DND-41 (cell line): ENCODE measurements at regions not wholly inside any gene's neighbourhood (a gene's known extent, or its start where the extent isn't known, plus 50 kb on each side); places are given as distances from the start of the nearest gene placed in this dataset.
A peak's percentile ranks its signal among the peaks of the same experiment; 100 is the strongest.

Experiments used
- ATAC-seq: fragments of 200-7000 bp; cut with Tn5 transposase; 3 replicates; pipeline ENCODE4 v1.9.1; 2021; ENCODE audit warnings: low read depth; ENCODE audit not compliant: insufficient read depth
- DNase-seq: peaks from one replicate; pipeline ENCODE4 v3.0.0-alpha.2; 2020
- H2AFZ ChIP-seq: 2 replicates; pipeline ENCODE4 v1.6.0; 2012; ENCODE audit warnings: low read depth, low read length
- H3K27ac ChIP-seq: 2 replicates; pipeline ENCODE4 v1.5.1; 2012; ENCODE audit warnings: low read length, inconsistent platforms
- H3K27me3 ChIP-seq: fragments of 200-600 bp; sonication (generic); 2 replicates; pipeline ENCODE4 v1.6.0; 2012; ENCODE audit warnings: low read length, mild to moderate bottlenecking, inconsistent platforms; ENCODE audit not compliant: insufficient read depth, poor library complexity
- H3K36me3 ChIP-seq: 2 replicates; pipeline ENCODE4 v1.5.1; 2012; ENCODE audit warnings: low read length, inconsistent platforms; ENCODE audit not compliant: insufficient read depth
- H3K4me1 ChIP-seq: 2 replicates; pipeline ENCODE4 v1.5.1; 2012; ENCODE audit warnings: mild to moderate bottlenecking, low read length; ENCODE audit not compliant: insufficient read depth
- H3K4me2 ChIP-seq: 2 replicates; pipeline ENCODE4 v1.6.0; 2012; ENCODE audit warnings: mild to moderate bottlenecking, moderate library complexity, low read length, inconsistent platforms; ENCODE audit not compliant: insufficient read depth
- H3K4me3 ChIP-seq, 2 experiments: fragments of 200-600 bp in 1 of 2; shearing (Covaris generic) in 1 of 2; 2 replicates each; pipeline ENCODE4 v1.5.1; 2012 to 2016; ENCODE audit warnings: inconsistent platforms in 2 of 2, low read length in 2 of 2, mild to moderate bottlenecking in 2 of 2, low read depth in 1 of 2, moderate library complexity in 1 of 2
- H3K79me2 ChIP-seq: 2 replicates; pipeline ENCODE4 v1.6.0; 2012; ENCODE audit warnings: low read length, inconsistent platforms; ENCODE audit not compliant: insufficient read depth
- H3K9ac ChIP-seq: 2 replicates; pipeline ENCODE4 v1.6.0; 2012; ENCODE audit warnings: low read depth, mild to moderate bottlenecking, inconsistent platforms, low read length, moderate library complexity
- H3K9me3 ChIP-seq: 2 replicates; pipeline ENCODE4 v1.5.1; 2012; ENCODE audit warnings: low read length, moderate library complexity, mild to moderate bottlenecking, inconsistent platforms; ENCODE audit not compliant: insufficient read depth, severe bottlenecking
- H4K20me1 ChIP-seq: 2 replicates; pipeline ENCODE4 v1.6.0; 2012; ENCODE audit warnings: low read length; ENCODE audit not compliant: insufficient read depth
- EZH2 ChIP-seq: IDR thresholded peaks from 3 replicates; pipeline ENCODE4 v1.6.1; 2012; ENCODE audit warnings: borderline replicate concordance, low read depth, mild to moderate bottlenecking, moderate library complexity, low read length, inconsistent platforms; ENCODE audit not compliant: severe bottlenecking
- TF ChIP-seq, protein P1 (sequence below): IDR thresholded peaks from 2 replicates; pipeline ENCODE4 v1.5.1; 2012; ENCODE audit warnings: borderline replicate concordance, low read length, moderate library complexity, mild to moderate bottlenecking; ENCODE audit not compliant: poor library complexity, severe bottlenecking; ENCODE audit errors: extremely low read depth

DNA sequence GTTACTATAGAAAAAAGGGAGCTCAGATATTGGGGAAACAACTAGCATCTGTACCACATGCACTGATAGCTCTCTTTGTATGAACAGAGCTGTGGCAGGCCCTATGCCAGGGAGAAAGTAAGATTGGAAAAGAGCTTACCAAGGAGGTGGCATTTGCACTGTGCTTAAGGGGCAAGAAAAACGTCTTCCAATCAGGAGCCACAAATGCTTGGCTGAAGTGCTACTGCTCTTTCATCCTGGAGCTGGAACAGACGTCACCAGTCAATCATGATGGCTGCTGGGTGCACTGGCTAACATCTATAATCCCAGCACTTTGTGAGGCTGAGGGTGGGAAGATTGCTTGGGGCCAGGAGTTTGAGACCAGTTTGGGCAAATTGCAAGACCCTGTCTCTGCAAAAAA lies 218.5 kb downstream of the SEC14L1 start:
- no peak overlapping the region for H2AFZ ChIP-seq
- H3K27me3 ChIP-seq, result no peaks in the 10 kb centered on the region
- no peak overlapping the region for H3K4me3 ChIP-seq
- H3K27ac ChIP-seq, result no peak overlapping the region
- no peak overlapping the region for H3K4me2 ChIP-seq
- DNase-seq (no peak), ATAC-seq (no peak)
- H4K20me1 ChIP-seq, result no peaks in the 10 kb centered on the region
- H3K36me3 ChIP-seq, result no peaks in the 10 kb centered on the region
- TF ChIP-seq, protein P1, sequence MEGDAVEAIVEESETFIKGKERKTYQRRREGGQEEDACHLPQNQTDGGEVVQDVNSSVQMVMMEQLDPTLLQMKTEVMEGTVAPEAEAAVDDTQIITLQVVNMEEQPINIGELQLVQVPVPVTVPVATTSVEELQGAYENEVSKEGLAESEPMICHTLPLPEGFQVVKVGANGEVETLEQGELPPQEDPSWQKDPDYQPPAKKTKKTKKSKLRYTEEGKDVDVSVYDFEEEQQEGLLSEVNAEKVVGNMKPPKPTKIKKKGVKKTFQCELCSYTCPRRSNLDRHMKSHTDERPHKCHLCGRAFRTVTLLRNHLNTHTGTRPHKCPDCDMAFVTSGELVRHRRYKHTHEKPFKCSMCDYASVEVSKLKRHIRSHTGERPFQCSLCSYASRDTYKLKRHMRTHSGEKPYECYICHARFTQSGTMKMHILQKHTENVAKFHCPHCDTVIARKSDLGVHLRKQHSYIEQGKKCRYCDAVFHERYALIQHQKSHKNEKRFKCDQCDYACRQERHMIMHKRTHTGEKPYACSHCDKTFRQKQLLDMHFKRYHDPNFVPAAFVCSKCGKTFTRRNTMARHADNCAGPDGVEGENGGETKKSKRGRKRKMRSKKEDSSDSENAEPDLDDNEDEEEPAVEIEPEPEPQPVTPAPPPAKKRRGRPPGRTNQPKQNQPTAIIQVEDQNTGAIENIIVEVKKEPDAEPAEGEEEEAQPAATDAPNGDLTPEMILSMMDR, result no peak
- no peaks in the 10 kb centered on the region for H3K4me1 ChIP-seq
- H3K9me3 ChIP-seq, result no peaks in the 10 kb centered on the region
- H3K79me2 ChIP-seq, result no peaks in the 10 kb centered on the region
- no peak overlapping the region for H3K9ac ChIP-seq

DNA sequence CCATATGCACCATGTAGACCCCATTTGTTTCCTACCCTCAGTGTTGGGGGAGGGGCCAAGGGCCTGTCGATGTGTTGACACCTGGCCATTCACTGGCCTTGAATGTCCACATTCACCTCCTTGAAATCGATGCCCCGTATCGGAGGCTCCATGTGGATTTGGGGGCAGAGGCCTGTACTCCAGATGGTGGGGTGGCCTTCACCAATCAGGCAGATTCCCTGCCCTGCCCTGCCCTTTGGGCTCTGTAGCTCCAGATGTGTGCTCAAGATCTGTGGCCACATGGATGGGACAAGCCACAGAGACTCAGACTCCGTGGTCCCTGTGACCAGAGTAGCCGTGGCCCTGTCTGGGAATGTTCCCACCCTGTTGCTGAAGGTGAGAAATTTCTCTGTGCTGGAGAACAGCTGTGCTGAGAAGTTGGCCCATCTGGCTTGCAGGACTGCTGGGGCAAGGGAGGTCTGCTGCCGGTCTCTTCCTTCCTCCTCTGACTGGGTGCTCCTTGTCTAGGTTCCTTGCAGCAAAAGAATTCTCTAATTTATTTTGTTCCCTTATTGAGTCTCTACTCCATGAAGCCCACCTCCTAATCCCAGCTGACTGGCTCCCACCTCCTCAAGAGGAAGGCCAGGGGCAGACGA lies 221.3 kb downstream of the SEC14L1 start:
- no peak for DNase-seq
- Histone ChIP-seq H3K9me3 (no peaks in the 10 kb centered on the region), H2AFZ (no peak overlapping the region), H3K4me2 (no peak overlapping the region), H3K36me3 (no peaks in the 10 kb centered on the region), H4K20me1 (no peaks in the 10 kb centered on the region), H3K9ac (no peak overlapping the region), H3K4me3 (no peak overlapping the region), H3K27ac (peak overlapping the region; percentile 24; the same call in 1 of the 2 replicates), H3K4me1 (no peaks in the 10 kb centered on the region), H3K27me3 (no peaks in the 10 kb centered on the region), H3K79me2 (no peaks in the 10 kb centered on the region)
- TF ChIP-seq, protein P1, result no peak
- TF ChIP-seq EZH2, result no peak
- no peak for ATAC-seq

DNA sequence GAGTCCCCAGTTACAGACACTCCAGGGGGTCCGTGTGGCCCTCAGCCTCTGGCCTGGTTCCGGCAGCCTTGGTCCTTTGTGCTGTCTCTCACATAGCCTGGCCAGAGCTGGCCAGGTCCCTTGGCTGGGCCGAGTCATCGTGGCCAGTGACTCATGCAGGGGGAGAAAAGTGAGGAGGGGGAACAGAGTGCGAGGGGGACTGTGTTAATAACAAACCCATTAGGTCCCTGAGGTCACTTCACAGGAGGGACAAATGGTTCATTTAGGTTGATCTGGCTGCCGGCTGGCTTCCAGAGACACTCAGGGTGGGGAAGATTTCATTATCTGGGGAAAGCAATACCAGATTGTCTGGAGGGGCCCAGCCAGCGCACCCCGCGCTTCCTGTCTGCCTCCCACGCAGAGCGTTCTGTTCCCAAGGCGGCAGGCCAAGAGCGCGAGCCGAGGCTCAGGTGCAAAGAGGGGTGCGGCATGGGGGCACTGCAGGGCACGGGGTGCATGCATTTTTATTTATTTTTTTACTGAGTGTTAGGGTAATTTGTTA lies 223.1 kb downstream of the SEC14L1 start:
- H3K4me3 ChIP-seq, result no peak overlapping the region
- H3K27ac ChIP-seq, result no peak overlapping the region
- H3K4me1 ChIP-seq, result no peaks in the 10 kb centered on the region
- no peaks in the 10 kb centered on the region for H3K36me3 ChIP-seq
- H3K9ac ChIP-seq, result no peak overlapping the region
- DNase-seq (peak; percentile 28), ATAC-seq (peak; percentile 53; the same call in 2 of the 3 replicates)
- H3K4me2 ChIP-seq, result no peak overlapping the region
- H3K9me3 ChIP-seq, result no peaks in the 10 kb centered on the region
- H3K27me3 ChIP-seq, result no peaks in the 10 kb centered on the region
- no peaks in the 10 kb centered on the region for H4K20me1 ChIP-seq
- no peak overlapping the region for H2AFZ ChIP-seq
- no peaks in the 10 kb centered on the region for H3K79me2 ChIP-seq
- no peak for TF ChIP-seq EZH2
- TF ChIP-seq, protein P1, result no peak

DNA sequence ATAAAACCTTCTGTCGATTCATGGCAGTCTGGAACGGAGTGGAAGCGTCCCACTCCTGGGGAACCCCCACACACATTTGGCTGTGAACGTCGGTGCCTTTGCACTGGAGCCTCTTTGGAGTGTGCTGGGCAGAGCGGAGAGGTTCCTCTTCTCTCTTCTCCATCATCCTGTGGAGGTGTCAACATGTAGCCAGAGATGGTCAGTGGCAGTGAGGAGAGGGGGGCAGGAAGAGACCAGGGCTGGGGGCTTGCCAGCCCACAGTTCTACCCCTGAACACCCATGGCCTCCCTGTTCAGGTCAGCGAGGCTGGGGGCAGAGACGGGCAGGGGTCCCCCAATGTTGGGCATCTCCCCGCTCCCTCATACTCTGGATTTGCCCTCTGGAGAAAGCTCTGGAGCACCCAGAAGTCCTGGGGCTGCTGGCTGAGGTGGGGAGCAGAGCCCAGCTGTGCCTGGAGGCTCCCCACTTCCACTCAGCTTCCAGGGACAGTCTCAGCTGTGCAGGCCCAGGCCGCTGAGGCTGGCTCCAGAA lies 223.7 kb downstream of the SEC14L1 start:
- Histone ChIP-seq H3K4me1 (no peaks in the 10 kb centered on the region), H3K27me3 (no peaks in the 10 kb centered on the region), H2AFZ (no peak overlapping the region), H3K9me3 (no peaks in the 10 kb centered on the region), H3K79me2 (no peaks in the 10 kb centered on the region), H3K36me3 (no peaks in the 10 kb centered on the region), H3K4me3 (no peak overlapping the region), H3K27ac (no peak overlapping the region), H3K4me2 (no peak overlapping the region), H4K20me1 (no peaks in the 10 kb centered on the region), H3K9ac (no peak overlapping the region)
- 0 out of 3 replicates have a peak, but pooled peaks have one; percentile 6 for ATAC-seq
- TF ChIP-seq EZH2, result no peak
- TF ChIP-seq, protein P1, result no peak
- DNase-seq, result no peak
